CD4-positive, alpha-beta T cell treated with Interferon gamma for 1 hour (primary cell): ENCODE measurements at regions not wholly inside any gene's neighbourhood (a gene's known extent, or its start where the extent isn't known, plus 50 kb on each side); places are given as distances from the start of the nearest gene placed in this dataset.

Source experiments
- DNase-seq: peaks from one replicate; pipeline ENCODE4 v3.0.0-alpha.2; 2020

DNA sequence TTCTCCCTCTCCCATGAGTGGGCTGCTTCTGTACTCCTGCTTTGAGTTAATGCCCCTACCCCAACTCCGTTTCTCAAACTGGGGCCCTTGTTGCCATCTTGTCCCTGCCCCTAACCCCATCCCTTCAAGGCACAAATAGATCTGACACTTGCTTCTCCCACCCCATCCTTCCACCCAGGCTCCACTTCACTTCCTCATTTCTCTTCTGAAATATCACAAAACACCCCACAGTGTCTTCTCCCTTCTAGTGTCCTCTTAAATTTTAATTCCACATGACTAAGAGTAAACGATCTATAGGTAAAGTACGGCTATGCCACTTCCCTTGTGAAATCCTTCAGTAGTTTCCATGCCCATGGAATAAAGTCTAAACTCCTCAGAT, 571.6 kb upstream of the NOX3 start:
- no peak for DNase-seq

DNA sequence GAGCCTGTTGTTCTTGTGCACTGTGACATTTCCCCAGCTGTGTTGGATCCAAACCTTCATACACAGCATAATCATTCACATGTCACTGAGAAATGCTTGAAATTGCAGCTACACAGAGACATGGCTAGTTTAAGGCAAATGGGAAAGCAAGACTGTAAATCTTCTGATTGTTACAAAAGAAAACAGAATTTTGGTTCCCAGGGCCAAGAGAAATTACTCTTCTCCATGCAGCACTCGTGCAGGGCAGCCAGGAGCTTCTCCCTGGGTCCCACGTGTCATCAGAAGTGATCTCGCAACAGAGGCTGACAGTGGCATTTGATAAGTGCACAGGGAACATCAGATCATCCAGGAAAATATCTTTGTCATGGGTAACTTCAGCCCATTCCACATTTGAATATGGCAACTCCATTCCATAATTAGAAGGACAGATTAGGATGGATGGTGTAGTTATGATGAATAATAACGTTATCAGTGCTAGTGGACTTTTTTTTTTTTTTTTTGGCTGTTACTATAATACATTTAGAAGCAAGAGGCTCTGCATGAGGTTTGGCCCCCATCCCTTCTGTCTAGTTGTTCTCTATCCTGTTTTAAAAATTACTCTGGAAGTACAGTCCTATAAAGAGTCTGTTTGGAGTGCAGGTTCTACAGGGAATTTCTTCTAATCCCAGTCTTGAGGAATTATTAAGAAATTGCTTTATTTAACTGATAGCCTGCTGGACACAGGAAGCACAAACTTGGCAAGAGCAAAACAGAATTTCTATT, 571.0 kb upstream of the NOX3 start:
- DNase-seq, result no peak

DNA sequence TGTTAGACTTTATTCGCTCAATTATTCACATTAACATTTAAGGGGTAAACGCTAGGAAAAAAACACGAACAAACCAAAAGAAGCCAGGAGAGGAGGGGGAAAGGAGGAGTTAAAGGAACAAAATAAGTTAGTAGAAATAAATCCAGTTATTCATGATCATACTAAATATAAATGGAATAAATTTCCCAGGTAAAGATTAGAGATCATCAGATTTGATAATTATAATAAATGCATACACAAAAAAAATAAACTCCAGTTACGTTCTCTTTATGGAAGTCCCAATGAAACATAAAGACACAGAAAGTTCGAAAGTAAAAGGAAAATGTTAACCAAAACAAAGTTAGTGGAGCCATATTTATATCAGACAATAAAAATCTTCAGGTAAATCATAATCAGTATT, 568.7 kb upstream of the NOX3 start:
- DNase-seq, result no peak

DNA sequence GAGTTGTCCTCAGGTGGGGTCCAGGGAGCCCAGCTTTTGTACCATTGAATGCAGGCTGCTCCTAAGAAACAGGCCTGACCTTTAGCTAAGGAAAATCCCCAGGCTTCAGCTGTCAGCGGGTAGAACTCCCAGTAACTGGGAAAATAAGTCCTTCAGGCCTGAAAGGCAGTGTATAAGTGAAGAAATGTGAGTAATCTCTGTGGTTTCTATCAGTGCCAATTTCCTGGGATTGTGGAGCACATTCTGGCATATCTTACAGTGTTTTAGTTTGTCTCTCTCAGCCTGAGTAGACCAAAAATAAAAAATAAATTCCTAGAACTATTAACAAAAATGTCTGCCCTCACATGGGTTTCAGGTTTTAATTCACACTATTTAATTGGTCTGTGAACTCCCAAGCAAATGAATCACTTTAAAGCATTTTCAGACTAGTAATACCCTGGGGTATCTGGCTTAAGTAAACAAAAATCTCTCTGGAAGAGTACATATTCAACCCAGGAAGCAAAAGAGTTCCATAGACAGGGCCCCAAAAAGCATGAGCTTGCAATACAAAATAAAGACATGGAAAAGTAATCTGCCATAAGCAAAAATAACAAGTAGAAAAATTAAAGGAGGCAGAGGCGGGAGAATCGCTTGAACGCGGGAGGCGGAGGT, 566.2 kb upstream of the NOX3 start:
- DNase-seq, result no peak

DNA sequence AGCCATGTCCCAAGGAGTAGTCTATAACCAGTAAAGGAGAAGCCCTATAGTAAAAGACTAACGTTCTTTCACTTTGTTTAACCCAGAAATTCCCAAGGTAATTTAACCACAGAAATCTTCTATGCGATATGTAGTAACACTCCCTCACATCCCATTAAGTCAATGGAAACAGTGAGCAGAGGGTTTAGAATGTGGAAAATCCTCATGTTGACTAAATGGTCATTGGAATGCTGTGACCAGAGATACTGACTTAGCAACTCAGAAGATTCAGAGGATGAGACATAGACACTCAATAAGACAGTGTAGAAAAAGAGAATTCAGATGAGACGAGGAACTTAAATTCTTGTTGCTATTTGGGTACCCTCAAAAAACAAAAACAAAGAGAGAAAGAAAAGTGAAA, 562.2 kb upstream of the NOX3 start:
- DNase-seq, result no peak

DNA sequence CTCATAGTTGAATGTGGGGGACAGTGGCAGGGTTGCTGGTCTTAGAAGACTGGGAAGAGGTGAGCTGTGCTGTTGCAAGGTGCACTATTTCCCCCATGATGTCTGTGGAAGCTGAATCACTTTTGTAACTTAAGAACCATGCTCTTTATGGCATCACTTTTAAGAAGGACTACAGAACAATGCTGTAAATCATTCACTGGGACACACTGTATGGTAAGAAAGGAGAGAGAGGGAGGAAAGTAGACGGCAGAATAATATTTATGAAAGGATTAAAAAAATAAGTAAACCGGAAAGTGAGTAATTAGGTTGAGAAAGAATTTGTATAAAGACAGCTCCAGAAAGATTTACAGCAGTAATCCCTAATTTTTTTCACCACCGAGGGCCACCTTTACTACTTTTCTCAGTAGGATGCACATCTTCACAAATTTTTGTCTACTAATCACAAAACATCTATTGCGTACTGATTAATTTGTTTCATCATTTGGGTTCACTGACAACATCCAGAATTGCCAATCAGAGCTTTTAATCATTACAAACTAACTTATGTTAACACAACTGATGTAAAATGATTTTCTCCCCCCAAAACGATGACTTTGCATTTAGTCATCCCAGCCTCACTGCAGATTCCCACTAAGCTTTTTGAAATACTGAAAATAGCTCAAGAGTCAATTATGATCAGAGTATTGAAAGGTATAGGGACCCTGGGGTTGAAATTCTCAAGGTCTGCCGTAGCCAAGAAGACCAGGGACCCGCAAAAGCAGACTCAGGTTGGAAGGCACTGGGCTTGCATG, 560.7 kb upstream of the NOX3 start:
- no peak for DNase-seq

DNA sequence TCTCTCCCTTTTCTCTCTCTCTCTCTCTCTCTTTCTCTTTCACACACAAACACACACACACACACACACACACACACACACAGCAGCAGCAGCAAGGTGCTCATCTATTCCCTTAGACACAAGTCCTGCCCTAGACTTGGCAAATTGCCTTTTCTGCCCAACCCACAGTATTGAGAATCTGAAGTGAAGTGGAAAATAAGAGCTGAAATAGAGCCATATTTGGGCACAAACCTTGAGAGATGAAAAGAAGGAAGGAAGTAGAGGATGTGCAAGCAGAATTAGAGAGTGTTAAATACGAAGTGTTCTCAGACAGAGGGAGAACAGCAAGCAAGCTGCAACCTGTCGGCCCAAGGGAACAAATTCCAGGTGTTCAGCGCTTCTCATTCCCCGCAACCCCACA, 557.5 kb upstream of the NOX3 start:
- DNase-seq, result no peak

DNA sequence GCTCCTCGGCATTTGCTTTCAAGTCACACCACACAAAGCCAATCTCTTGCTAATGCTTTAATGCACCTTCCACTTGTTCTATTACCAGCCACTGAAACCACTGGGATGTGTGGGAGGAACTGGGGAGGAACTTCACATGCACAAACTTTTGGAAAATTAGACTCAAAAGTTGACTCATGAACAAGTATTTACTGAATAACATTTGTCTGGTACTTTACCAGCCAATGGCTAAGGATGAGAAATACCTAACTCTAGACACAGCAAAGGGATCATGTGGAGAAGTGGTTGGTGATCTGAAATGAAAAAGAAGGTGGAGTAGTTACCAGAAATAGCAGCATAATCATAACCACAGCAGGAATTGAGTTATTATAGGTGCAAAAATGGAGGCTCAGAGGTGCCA, 554.0 kb upstream of the NOX3 start:
- DNase-seq, result no peak

DNA sequence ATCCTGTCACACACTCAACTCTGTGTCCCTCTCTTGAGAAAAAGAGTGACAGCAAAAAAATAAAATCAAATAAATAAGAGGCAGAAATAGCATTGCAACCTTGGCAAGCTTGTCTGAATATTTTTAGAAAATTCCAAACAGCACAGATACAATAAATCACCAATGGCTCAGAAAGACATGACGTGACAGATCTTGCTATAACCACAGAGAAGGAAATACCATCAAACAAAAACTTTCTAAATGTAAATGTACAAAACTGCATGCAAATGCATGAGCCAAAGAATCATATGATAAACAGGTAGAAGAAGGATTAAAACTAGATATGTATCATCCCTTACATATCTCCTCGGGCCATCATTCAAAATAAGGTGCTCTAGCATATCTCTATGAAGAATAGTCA, 549.2 kb upstream of the NOX3 start:
- DNase-seq, result no peak

DNA sequence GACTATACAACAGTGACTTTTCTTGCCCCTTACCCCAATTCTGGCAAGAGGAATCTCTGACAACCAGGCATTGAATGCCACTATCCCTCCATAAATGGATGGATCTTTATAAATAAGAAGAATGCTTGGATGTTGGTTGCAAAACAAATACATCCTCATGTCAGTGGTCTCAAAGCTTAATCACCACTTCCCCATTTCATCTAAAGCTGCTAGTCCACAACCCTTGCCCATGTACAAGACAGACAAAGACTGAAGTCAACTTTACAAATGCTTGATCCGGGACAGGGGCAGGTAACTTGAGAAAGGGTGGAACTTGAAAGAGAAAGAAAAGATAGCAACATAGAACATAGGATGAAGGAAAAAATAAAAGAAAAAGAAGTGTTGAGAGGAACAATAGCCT, 540.5 kb upstream of the NOX3 start:
- DNase-seq, result no peak

DNA sequence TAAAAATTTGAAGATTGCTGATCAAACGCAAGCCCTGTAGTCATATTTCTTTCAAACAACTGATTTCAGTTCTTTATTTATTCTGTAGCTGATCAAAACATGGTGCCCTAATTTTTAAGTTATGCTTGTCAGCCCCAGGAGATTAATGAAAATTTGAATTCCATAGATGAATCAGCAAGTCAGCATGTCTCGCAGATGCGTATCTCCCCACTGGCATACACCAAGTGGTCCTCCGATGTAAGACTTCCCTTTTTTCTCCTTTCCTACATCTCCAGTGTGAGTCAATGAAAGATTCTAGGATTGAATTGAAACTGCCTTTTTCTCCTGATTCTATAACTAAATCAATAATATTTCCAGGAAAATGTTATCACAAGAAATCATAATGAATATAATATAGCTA, 539.6 kb upstream of the NOX3 start:
- DNase-seq, result no peak

DNA sequence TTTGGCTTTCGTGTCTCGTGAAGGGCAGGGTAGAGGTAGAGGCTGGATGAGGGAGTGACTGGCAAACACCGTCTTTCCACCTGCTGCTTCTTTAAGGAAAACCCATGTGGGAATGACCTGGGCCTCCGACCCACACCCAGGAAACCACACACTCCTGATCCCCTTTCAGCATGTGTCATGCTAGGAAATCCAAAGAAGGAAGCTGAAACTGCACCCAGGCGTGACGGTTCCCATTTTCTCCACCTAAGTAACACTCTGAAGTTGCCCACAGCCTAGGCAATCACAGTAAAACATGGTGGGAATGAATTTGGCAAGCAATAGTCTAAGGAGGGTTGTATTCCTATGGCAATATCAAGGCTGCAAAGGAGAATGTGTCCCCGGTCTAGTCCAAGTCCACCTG, 538.4 kb upstream of the NOX3 start:
- no peak for DNase-seq

DNA sequence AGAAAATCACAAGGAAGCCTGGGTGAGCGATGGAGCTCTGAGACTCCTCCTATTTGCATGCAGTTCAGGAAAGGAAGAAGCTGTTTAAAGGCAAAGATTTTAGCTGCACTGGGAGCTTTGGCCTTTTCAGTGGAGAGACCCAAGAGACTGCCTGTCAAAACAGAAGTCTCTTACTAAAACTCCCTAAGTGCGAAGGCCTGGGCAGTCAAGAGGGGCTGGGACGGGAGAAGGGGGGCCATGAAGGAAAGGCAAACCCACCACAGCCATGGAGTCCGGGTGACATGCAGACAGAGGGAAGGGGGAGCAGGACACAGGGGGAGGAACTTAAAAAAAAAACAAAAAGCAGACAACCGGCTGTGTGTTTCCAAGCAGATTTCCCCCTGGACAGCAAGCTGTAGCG, 537.6 kb upstream of the NOX3 start:
- no peak for DNase-seq

DNA sequence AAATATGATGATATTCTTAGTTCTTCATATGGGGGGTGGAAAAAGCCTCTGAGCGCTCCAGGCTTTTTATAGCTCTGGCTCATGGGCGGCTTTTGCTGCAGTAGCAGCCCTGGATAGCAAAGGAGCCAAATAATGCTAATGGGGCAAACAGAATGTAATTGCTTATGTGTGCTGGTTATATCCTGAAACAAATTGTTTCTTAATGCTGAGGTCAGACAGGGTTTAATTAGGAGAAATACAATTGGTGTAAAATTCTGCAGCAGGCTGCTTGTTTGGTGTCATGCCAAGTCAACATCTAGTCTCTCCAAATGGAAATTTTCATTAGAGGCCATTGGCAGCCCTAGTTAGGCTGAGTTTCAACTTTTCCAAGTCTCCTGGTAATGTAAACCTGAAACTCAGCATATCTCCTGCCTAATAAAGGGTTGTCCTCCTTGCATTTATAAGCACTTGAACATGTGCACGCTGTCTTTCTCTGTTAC, 530.1 kb upstream of the NOX3 start:
- DNase-seq, result no peak

DNA sequence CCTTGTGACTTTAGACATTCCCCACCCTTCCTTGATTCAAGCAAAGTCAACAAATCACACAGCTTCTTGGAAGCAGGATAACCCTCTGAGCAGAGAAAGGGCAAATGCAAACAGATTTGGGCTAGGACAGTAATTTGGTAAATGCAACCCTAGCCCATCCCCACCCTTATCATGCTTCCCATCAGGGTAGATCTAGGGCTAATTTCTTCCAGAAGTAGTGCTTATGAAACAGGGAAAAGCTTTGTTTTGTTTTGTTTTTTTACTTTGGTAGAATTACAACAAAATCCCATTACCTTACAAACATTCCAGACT, 525.1 kb upstream of the NOX3 start:
- no peak for DNase-seq

DNA sequence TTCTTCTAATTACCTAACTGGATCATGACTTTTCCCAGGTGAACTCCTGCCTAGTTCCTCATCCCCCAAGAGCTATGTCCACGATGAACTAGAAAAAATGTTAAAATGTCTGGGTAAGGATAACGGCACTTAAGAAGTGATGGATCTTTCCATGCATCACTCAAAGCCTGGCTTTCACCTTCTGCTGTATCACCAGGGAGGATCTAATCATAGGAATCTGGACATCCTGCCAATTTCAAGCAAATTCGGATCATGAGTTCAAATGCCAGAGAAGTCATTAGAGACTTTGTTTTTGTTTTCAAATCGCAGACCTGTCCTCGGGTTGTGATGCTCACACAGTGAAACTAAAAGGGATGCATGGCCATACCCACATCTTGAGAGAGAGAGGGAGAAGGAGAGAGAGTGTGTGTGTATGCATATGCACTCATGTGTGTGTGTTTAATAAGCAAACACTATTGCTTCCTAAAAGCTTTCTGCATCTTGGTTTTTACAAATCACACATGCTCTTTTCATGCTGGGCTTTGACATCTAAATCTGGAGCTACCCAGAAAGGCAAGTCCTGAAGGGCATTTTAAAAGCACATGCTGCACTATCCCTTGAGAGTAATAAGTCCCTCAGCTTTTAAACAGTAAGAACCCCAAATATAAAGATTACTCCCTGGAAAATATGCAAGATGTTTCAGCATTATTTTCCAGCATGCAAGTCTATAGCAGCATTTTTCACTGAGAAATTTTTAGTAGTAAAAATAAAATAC, 524.6 kb upstream of the NOX3 start:
- no peak for DNase-seq

DNA sequence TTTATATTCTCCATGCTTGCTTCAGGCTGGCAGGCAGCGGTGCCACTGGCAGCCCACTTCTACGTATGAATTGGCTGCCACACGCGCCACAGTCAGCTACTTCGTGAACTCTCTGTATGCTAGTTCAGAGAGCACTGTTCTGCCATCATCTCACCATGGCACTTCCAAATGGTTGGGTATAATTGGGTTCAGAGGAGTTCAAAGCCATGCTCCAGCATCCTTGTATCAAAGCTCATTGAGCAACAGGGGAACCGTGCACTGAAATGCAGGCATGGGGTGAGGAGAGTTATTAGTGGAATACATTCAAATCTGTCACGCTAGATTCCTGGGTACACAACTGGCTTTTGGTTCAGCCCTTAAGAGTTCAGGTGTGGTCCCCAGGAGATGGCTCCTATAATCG, 519.9 kb upstream of the NOX3 start:
- DNase-seq, result no peak

DNA sequence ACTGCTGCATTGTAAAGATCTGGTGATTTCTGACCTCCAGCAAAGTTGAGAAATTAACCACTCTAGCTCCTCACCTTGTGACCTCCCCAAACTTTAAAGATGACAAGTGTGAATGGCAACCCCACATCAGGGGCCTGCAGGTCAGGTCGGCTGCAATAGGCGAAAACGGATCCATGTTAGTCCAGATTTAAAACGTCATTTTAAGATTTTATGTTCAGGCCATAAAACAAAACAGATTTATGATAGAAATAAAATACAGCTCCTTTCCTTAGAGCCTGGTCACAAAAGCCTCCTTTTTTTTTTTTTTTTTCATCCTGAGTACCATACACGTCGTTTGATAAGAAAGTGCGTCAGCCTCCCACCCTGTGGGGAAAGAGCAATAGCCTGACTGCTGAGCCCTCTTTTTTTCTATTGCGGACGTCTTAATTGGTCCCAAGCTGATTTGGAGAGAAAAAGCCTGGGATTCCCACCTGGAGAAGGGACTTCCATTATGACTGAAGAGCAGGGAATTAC, 519.2 kb upstream of the NOX3 start:
- no peak for DNase-seq

DNA sequence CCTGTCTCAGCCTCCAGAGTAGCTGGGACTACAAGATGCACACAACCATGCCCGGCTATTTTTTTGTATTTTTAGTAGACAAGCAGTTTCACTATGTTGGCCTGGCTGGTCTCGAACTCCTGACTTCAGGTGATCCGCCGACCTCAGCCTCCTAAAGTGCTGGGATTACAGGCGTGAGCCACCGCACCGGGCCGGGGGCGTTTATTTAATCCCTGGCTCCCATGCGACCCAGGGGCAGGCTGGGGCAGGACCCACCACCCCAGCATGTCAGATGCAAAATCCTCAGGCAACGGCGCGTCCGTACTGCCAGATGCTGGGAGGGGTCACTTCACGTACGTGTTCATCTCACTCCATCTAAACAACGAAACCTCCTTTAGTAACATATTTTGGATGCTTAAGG, 518.7 kb upstream of the NOX3 start:
- no peak for DNase-seq

DNA sequence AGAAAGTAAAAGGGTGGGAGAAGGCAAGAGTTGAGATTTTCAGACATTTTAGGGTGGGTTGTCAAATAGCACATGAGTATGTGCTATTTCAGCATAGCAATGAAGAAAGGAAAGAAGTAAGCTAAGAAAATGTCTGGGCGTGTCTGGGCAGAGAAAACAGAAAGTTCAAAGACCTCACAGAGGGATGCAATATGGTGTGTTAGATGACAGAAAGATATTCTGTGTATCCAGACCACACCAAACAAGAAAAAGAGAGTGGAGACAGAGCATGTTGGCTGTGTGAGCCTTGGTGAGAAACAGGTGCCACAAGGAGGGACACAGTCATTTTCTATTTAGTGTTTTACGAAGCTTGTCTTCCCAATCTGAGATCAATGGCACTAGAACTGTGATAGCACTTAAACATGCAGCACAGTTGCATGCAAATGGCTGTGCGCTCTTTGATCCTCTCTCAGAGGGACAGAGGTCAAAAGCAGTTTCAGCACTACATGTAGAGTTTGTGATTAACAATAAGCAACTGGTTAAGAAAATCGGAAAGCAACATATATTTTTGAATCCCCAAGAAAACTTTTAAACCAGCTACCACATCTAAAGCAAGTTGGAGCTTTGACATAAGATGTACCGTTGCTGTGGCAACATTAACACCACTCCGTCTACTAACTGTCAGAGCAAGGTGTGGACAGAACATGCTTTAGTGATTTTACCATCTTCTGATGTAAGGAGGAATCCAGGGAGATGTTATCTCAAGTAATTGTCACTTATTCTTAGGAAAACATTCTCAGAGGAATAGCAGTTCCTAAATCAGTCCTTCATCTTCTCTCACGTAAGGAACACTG, 515.5 kb upstream of the NOX3 start:
- DNase-seq, result no peak

DNA sequence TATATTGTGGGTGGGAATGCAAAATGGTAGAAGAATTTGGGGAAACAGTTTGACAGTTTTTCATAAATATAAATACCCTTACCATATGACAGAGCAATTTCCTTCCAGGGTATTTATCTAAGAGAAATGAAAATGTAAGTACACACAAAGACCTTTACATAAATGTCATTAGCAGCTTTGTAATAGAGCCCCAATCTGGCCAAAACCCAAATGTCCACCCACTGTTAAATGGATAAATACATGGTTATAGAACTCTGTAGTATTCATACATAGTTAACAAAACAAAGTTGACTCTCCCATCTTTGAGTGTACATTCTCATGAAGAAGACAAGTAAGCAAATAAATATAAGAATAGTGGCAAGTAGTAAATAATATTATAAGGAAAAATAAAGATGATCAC, 514.8 kb upstream of the NOX3 start:
- no peak for DNase-seq

DNA sequence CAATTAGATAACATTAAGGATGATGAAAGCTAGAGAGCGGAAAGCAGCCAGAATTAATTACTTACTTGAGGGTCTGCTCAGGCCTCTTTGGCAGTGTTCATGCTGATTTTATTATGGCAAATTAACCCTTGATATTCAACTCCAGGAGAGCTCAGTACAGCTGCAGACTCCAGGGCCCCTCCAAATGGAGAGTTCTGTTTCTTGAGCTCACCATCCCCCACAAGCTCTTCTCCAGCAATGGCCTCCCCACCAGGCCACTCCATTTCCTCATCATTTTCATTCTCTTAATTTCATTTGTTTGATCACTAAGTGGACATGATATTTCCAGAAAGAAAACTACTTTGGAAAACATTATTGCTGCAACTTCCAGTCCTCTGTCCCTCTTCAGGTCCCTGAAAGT, 513.3 kb upstream of the NOX3 start:
- no peak for DNase-seq
